ENCODE measurements at regions not wholly inside any gene's neighbourhood (a gene's known extent, or its start where the extent isn't known, plus 50 kb on each side); places are given as distances from the start of the nearest gene placed in this dataset.

DNA sequence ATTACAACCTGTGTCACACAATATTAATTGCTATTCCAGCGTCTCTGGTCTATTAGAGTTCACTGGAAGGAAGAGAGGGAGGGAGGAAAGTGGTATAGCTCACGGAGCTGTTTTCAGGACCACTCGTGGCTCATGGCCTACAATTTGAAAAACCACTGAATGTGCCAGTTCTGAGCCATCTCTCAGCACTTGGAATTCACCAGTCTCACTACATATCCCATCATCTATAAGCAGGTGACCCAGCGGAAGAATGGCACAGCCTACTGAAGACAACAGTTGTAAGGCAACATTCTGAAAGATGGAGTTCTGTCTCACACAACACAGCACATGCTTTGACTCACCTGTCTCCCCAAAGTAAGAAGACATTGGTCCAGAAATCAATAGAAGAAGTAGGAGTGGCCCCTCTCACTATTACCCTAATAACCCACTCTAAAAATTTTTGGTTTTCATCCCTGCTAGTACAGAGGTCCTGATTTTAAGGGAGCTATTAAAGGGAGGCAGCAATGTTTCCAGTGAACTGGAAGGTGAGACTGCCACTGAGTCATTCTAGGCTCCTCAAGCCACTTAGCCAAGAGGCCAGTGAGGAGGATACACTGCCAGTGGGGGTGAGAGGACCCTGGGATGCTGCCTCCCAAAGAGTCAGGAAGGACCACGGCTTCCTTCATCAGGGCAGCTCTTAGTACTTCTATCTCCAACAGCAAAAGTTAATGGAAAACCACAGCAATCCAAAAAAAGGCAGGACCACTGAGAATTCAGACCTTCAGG, 50.0 kb upstream of the DOCK9 start:
- DNase-seq = no peak

DNA sequence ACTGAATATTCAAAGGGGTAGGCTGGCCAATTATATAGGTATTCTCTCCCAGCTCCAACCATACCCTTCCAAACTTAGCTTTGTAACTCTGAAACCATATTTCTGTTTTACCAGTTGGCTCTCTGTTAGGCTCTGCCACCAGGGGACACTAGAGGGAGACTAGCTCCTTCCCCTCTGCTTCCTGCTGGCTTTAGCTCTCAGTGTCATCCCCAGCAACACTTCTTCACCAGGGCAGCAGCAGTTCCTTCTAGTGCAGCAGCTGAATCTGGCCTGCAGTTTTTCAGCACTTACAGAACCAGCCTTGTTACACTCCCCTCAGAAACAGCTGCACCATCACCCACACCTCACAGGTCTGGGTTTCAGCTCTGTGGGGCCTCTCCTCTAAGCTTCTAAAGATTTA, 51.0 kb upstream of the DOCK9 start:
- DNase-seq = no peak

- no peak for DNase-seq
Observed at GRCh38 chr13:99029576-99029975, 51.7 kb upstream of the DOCK9 start.

- DNase-seq = no peak
Observed at GRCh38 chr13:99030326-99030725, 52.5 kb upstream of the DOCK9 start.

DNA sequence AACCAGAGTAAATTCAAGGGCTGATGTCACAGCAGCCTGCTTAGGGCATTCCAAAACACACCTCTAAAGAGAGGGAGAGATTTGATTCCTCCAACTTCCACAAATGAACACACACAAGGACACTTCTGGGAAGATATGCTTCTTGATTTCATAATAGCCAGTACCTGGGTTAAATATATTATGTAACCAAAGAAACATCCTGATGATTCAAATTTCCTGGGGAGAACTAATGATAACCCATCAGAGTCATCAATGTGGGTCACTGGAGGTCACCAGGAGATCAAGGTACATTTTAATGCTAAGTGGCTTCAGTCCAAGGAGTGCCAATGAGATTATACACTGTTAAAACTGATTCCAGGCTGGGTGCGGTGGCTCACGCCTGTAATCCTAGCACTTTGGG, 54.0 kb upstream of the DOCK9 start:
- no peak for DNase-seq

- DNase-seq = peak; percentile 32
Observed at GRCh38 chr13:99033814-99034213, 56.0 kb upstream of the DOCK9 start.

- no peak for DNase-seq
Observed at GRCh38 chr13:99034333-99035085, 56.6 kb upstream of the DOCK9 start.

DNA sequence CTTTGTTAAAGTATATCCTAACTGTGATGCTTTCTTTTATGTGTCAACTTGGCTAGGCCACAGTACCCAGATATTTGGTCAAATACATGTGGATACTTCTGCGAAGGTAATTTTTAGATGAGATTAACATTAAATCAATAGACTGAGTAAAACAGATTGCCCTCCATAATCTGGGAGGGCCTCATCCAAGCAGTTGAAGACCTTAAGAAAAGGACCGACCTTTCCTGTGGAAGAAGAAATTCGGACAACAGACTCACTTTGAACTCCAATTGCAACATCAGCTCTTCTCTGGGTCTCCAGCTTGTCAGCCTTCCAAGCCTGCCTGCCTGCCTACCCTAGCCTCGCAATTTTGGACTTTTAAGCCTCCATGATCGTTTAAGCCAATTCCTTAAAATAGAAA, 57.9 kb upstream of the DOCK9 start:
- no peak for DNase-seq

DNA sequence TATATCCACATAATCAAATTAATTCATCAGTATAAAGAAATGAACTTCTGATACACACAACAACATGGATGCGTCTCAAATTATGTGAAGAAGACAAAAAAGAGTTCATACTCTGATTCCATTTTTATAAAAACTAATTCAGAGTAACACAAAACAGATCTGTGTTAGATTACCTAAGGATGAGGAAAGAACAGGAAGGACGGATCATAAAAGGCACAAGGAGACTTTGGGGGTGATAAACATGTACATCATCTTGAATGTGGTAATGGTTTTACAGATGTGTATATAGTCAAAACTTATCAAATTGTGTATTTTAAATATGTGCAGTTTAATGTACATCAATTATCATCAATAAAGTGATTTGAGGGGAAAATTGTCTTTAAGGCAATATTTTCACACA, 59.9 kb upstream of the DOCK9 start:
- no peak for DNase-seq

- DNase-seq = no peak
Observed at GRCh38 chr13:99039718-99040280, 61.9 kb upstream of the DOCK9 start.

GRCh38 chr13:99040536-99041131, 62.8 kb upstream of the DOCK9 start:
- DNase-seq = no peak

- no peak for DNase-seq
Observed at GRCh38 chr13:99041337-99041736, 63.5 kb upstream of the DOCK9 start.

- DNase-seq = no peak
Observed at GRCh38 chr13:99041788-99042187, 63.9 kb upstream of the DOCK9 start.

GRCh38 chr13:99042521-99043250, 64.8 kb upstream of the DOCK9 start:
- DNase-seq = no peak

DNA sequence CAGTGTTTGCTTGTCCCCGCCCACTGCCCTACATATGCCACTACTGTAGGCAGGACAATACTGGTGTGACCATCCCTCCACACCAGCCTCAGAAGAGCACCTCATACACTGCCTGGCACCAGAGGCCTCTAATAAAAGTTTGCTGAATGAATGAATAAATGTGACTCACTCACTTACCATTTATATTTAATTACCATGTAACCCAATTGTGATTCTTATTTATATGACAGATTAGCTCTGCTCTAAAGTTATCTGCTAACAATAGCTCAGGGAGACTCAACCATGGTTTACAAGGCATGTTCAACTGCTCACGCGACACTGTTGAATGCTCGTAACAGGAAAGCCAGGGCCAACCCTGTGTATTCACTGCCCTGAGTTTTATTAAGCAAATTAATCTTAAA, 66.0 kb upstream of the DOCK9 start:
- DNase-seq = no peak

DNA sequence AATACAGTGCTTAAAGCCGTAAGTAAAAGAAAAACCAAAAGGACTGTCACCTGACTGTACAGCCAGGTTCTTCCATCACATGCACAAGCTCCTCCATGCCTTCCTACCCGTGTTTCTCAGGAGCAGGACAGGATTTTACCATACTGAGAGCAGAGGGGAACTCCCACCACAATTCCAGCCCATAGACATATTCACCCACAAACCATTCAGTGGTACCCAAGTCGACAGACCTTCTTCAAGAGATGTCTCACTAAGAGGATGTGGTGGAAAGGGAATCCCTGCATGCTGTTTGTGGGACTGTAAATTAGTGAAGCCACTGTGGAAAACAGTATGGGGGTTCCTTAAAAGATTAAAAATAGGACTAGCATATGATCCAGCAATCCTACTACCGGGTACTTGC, 66.9 kb upstream of the DOCK9 start:
- DNase-seq = no peak

- no peak for DNase-seq
Observed at GRCh38 chr13:99045396-99045795, 67.5 kb upstream of the DOCK9 start.

GRCh38 chr13:99046851-99047250, 69.0 kb upstream of the DOCK9 start:
- no peak for DNase-seq

DNA sequence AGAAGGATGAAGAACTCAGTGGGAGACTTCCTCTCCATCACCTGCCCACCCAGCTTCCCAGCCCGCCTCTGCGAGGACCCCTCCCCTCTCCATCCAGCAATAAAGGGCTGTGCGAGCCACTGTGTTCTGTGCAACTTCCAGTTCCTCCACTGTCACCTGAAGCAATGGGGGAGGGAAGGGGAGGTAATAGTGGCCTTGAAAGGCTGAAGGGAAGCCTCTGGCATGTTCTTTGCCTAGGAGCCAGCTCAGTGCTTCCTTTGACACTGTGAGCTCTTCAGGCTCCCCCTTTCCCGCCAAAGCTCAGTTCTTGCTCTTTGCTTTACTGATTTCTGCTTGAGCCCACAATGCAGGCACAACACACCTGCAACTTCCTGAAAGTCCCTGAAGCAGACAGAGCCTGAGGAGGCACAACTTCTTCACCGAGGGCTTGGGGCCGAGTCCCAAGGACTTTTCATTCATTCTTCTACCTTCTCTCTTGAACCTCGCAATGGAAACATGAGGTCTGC, 73.2 kb upstream of the DOCK9 start:
- DNase-seq = no peak

DNA sequence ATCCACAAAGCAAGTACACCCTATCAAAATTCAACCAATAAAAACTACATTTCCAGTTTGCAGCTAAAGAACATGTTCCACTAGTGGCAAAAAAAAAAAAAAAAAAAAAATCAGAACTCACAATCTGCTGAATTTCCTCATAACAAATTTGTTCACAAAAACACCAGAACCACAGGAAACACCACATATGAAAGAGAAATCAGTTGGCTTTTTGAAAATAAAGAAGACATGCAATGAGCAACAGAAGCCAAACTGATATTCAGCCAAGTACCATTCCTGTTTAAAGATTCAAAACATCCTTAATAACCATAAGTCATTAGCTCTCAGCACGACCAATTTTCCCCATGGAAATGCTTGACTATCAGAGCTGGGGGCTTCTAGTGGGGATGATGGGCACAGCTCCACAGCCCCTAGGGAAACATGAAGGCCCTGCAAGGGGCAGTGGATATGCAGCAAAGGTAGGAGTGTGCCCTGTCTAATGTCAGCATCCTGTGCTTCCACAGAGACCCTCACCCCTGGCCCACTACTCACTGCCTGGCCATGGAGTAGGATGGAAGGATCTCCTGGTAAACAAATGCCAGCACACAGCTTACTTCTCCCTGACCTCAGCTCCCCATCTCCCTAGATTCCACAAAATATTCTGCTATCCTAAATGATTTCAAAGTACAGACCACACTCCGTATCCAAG, 74.0 kb upstream of the DOCK9 start:
- DNase-seq = no peak

DNA sequence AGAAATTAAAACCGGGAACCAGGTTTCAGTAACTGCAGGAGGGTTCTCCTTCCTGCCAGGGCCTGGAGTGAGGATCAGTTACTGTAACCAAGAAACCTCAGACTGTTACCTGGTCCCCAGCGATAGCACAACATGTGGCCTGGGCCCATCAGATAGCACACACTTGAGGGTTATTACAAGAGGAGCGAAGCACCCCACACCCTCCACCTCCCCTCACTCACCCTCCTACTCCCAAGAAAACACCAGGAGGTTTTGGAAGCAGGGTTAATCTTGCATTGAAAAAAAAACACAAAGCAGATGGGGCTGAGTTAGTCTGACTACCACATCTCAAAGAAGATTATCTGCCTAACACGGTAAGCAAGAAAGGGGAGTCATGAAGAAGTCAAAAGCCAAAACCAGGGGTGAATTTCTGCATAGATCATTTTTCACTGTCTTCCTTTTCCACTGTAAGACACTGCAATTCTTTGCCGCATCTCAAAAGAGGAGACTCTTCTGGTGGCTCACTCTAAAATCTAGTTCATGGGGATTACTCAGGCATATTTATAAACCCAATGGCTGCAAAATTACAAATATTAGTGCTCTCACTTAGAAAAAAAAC, 75.9 kb upstream of the DOCK9 start:
- DNase-seq = no peak

DNA sequence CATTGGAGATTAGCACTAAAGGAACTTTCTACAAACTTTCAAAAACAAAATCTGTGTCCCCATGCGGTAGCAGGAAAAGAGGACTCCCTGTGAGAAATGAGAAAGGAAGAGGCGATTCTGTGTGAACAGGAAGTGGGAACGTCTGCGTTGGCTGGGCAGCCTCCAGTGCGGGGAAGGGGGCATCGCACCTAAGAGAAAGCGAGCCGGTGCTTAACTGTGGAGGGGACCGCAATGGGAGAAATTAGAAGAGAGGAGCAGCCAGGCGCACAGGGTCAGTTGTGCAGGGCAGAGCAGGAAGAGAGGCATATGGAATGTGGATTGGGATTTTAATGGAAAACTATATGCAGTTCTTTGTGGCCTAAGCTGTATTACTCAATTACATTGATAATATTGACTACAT, 77.4 kb upstream of the DOCK9 start:
- DNase-seq = no peak
